ENCODE measurements at regions not wholly inside any gene's neighbourhood (a gene's known extent, or its start where the extent isn't known, plus 50 kb on each side); places are given as distances from the start of the nearest gene placed in this dataset.

GRCh38 chr2:116117845-116118244 is 1675.4 kb downstream of the DPP10 start:
- no peak for DNase-seq
- Histone ChIP-seq H3K4me3 (no peak overlapping the region), H3K36me3 (ENCODE audit: low read depth) (no peaks in the 10 kb centered on the region), H3K9me3 (peaks cover 16% of the 10 kb centered on the region), H3K4me1 (ENCODE audit: low read depth) (no peaks in the 10 kb centered on the region)
- intact Hi-C loops (cut with DNase I, micrococcal nuclease), result no loop called here
- TF ChIP-seq CTCF (IDR thresholded peaks at IDR 0.05), result no peak
- ATAC-seq, result no peak

GRCh38 chr2:116132833-116133232 is 1681.7 kb upstream of the DDX18 start:
- H3K36me3 ChIP-seq (ENCODE audit: low read depth), result no peaks in the 10 kb centered on the region
- intact Hi-C loops (cut with DNase I, micrococcal nuclease), result no loop called here
- no peak for TF ChIP-seq CTCF (IDR thresholded peaks at IDR 0.05)
- H3K9me3 ChIP-seq, result peaks cover 26% of the 10 kb centered on the region
- H3K4me3 ChIP-seq, result no peak overlapping the region
- no peaks in the 10 kb centered on the region for H3K4me1 ChIP-seq (ENCODE audit: low read depth)
- no peak for ATAC-seq
- no peak for DNase-seq

- Histone ChIP-seq H3K4me3 (no peak overlapping the region), H3K4me1 (ENCODE audit: low read depth) (no peaks in the 10 kb centered on the region), H3K9me3 (peaks cover 24% of the 10 kb centered on the region), H3K36me3 (ENCODE audit: low read depth) (no peaks in the 10 kb centered on the region)
- DNase-seq, result no peak
- no peak for TF ChIP-seq CTCF (IDR thresholded peaks at IDR 0.05)
- intact Hi-C loops (cut with DNase I, micrococcal nuclease), result no loop called here
- no peak for ATAC-seq
Observed at GRCh38 chr2:116133381-116133942, 1681.0 kb upstream of the DDX18 start.

GRCh38 chr2:116141891-116142474 is 1672.5 kb upstream of the DDX18 start:
- no peak for TF ChIP-seq CTCF (IDR thresholded peaks at IDR 0.05)
- intact Hi-C loops (cut with DNase I, micrococcal nuclease), result no loop called here
- ATAC-seq (no peak), DNase-seq (no peak)
- H3K36me3 ChIP-seq (ENCODE audit: low read depth), result no peaks in the 10 kb centered on the region
- H3K4me3 ChIP-seq, result no peak overlapping the region
- H3K4me1 ChIP-seq (ENCODE audit: low read depth), result no peaks in the 10 kb centered on the region
- H3K9me3 ChIP-seq, result peaks cover 27% of the 10 kb centered on the region

GRCh38 chr2:116142644-116143227 is 1671.8 kb upstream of the DDX18 start:
- DNase-seq, result no peak
- Histone ChIP-seq H3K4me3 (no peak overlapping the region), H3K36me3 (ENCODE audit: low read depth) (no peaks in the 10 kb centered on the region), H3K9me3 (peaks cover 27% of the 10 kb centered on the region), H3K4me1 (ENCODE audit: low read depth) (no peaks in the 10 kb centered on the region)
- no peak for ATAC-seq
- intact Hi-C loops (cut with DNase I, micrococcal nuclease), result no loop called here
- no peak for TF ChIP-seq CTCF (IDR thresholded peaks at IDR 0.05)

Data from mucosa of descending colon (tissue), 3 donors.